Large intestine (tissue), 3 donors: ENCODE measurements at regions not wholly inside any gene's neighbourhood (a gene's known extent, or its start where the extent isn't known, plus 50 kb on each side); places are given as distances from the start of the nearest gene placed in this dataset.
"Not testable (repeated sequence)": the region's sequence is repeated elsewhere in the genome, so short reads cannot be mapped to it uniquely, and the experiment has no call there.

Source experiments
- DNase-seq, 2 donors: peaks; one replicate each; pipeline versions ENCODE4 v3.0.0 to v3.0.0-alpha.2; 2013
- H3K27ac ChIP-seq: one replicate; pipeline ENCODE4 v1.5.1; 2013; ENCODE audit warnings: low read length
- H3K27me3 ChIP-seq: 2 replicates; pipeline ENCODE4 v1.6.1; 2013; ENCODE audit warnings: low read length; ENCODE audit not compliant: control insufficient read depth, insufficient read depth
- H3K36me3 ChIP-seq: 2 replicates; pipeline ENCODE4 v1.6.1; 2013; ENCODE audit warnings: low read length; ENCODE audit not compliant: control insufficient read depth, insufficient read depth
- H3K4me1 ChIP-seq: one replicate; pipeline ENCODE4 v1.6.1; 2013; ENCODE audit warnings: low read length; ENCODE audit not compliant: control insufficient read depth, insufficient read depth
- H3K4me3 ChIP-seq: one replicate; pipeline ENCODE4 v1.5.1; 2013; ENCODE audit warnings: low read length
- H3K9me3 ChIP-seq: one replicate; pipeline ENCODE4 v1.6.1; 2013; ENCODE audit warnings: mild to moderate bottlenecking, low read depth, low read length, moderate library complexity; ENCODE audit not compliant: control insufficient read depth
- WGBS: methylation state at CpG from one replicate; pipeline ENCODE4 v1.1.5; 2013; ENCODE audit warnings: low lambda C conversion rate; ENCODE audit not compliant: insufficient coverage; 5-methylcytosine and 5-hydroxymethylcytosine counted together

GRCh38 chr18:70617020-70617763, 328.3 kb downstream of the SOCS6 start:
- Histone ChIP-seq H3K4me3 (no peak overlapping the region), H3K9me3 (no peaks in the 10 kb centered on the region), H3K27ac (no peak overlapping the region), H3K36me3 (no peaks in the 10 kb centered on the region), H3K4me1 (no peaks in the 10 kb centered on the region), H3K27me3 (no peaks in the 10 kb centered on the region)
- WGBS, result 54% methylated on average over 2 of the region's 2 CpGs
- DNase-seq, result no peak

- no peak for DNase-seq
- WGBS, result 67% methylated on average over 1 of the region's 1 CpG
- no peaks in the 10 kb centered on the region for H3K4me1 ChIP-seq
Observed at GRCh38 chr18:70600225-70600925, 311.5 kb downstream of the SOCS6 start.

GRCh38 chr18:70598406-70598805, 309.6 kb downstream of the SOCS6 start:
- Histone ChIP-seq H3K4me1 (no peaks in the 10 kb centered on the region), H3K9me3 (no peaks in the 10 kb centered on the region), H3K4me3 (no peak overlapping the region), H3K27me3 (no peaks in the 10 kb centered on the region), H3K36me3 (no peaks in the 10 kb centered on the region), H3K27ac (no peak overlapping the region)
- DNase-seq, result no peak

More at GRCh38 chr18:70600225-70600925, 311.5 kb downstream of the SOCS6 start:
- Histone ChIP-seq H3K36me3 (no peaks in the 10 kb centered on the region), H3K4me3 (no peak overlapping the region), H3K9me3 (no peaks in the 10 kb centered on the region), H3K27me3 (no peaks in the 10 kb centered on the region), H3K27ac (no peak overlapping the region)

GRCh38 chr18:70582981-70583380, 294.1 kb downstream of the SOCS6 start:
- DNase-seq, result no peak
- no peaks in the 10 kb centered on the region for H3K36me3 ChIP-seq
- WGBS, result no CpG with 5 or more reads among the region's 2 CpGs

GRCh38 chr18:70578480-70578879, 289.6 kb downstream of the SOCS6 start:
- Histone ChIP-seq H3K9me3 (no peaks in the 10 kb centered on the region), H3K27me3 (no peaks in the 10 kb centered on the region), H3K36me3 (no peaks in the 10 kb centered on the region), H3K4me1 (no peaks in the 10 kb centered on the region), H3K27ac (no peak overlapping the region), H3K4me3 (no peak overlapping the region)
- 100% methylated on average over 1 of the region's 6 CpGs for WGBS
- peak in 1 of 2 donors; percentile 3 for DNase-seq

More at GRCh38 chr18:70582981-70583380, 294.1 kb downstream of the SOCS6 start:
- H3K4me3 ChIP-seq, result no peak overlapping the region
- H3K27me3 ChIP-seq, result no peaks in the 10 kb centered on the region
- H3K27ac ChIP-seq, result no peak overlapping the region
- no peaks in the 10 kb centered on the region for H3K4me1 ChIP-seq
- peaks cover 9% of the 10 kb centered on the region for H3K9me3 ChIP-seq

- H3K27me3 ChIP-seq, result no peaks in the 10 kb centered on the region
- 80% methylated on average over 2 of the region's 4 CpGs for WGBS
- H3K4me1 ChIP-seq, result no peaks in the 10 kb centered on the region
- no peaks in the 10 kb centered on the region for H3K9me3 ChIP-seq
- no peaks in the 10 kb centered on the region for H3K36me3 ChIP-seq
- no peak overlapping the region for H3K27ac ChIP-seq
- H3K4me3 ChIP-seq, result no peak overlapping the region
- DNase-seq, result no peak
Observed at GRCh38 chr18:70577023-70577420, 288.2 kb downstream of the SOCS6 start.

GRCh38 chr18:70576276-70577022, 287.6 kb downstream of the SOCS6 start:
- Histone ChIP-seq H3K9me3 (no peaks in the 10 kb centered on the region), H3K27ac (no peak overlapping the region), H3K36me3 (no peaks in the 10 kb centered on the region), H3K4me3 (no peak overlapping the region), H3K4me1 (no peaks in the 10 kb centered on the region), H3K27me3 (no peaks in the 10 kb centered on the region)
- WGBS, result 97% methylated on average over 5 of the region's 9 CpGs
- no peak for DNase-seq

- H3K27ac ChIP-seq, H3K9me3 ChIP-seq, H3K4me1 ChIP-seq, DNase-seq, H3K27me3 ChIP-seq, H3K36me3 ChIP-seq, H3K4me3 ChIP-seq: not testable (repeated sequence)
Observed at GRCh38 chr18:70574951-70575350, 286.1 kb downstream of the SOCS6 start.

- H3K27me3 ChIP-seq, DNase-seq, H3K4me1 ChIP-seq, H3K4me3 ChIP-seq, H3K27ac ChIP-seq, H3K9me3 ChIP-seq, H3K36me3 ChIP-seq: not testable (repeated sequence)
- no CpG with 5 or more reads among the region's 24 CpGs for WGBS
Observed at GRCh38 chr18:70569647-70570046, 280.8 kb downstream of the SOCS6 start.

- Histone ChIP-seq H3K9me3 (no peaks in the 10 kb centered on the region), H3K27ac (no peak overlapping the region), H3K36me3 (no peaks in the 10 kb centered on the region), H3K4me1 (no peaks in the 10 kb centered on the region), H3K4me3 (no peak overlapping the region), H3K27me3 (no peaks in the 10 kb centered on the region)
- no peak for DNase-seq
- WGBS, result no CpG with 5 or more reads among the region's 2 CpGs
Observed at GRCh38 chr18:70559446-70559845, 270.6 kb downstream of the SOCS6 start.
